Calu3 (cell line): ENCODE measurements at regions not wholly inside any gene's neighbourhood (a gene's known extent, or its start where the extent isn't known, plus 50 kb on each side); places are given as distances from the start of the nearest gene placed in this dataset.

Experiments used
- BruUV-seq: library from RNA; stranded (reverse); fragments of 400-500 nt; replicated peaks from 2 replicates; lab custom pipeline; 2021; lab: Mats Ljungman, UMichigan
- CTCF ChIA-PET: fragments of 300-600 bp; sonication (Branson Sonifier 250); formaldehyde crosslinking; loops from one replicate; lab custom pipeline; 2022; ENCODE audit warnings: antibody characterized with exemption; lab: Charles Lee
- DNase-seq: peaks from one replicate; pipeline ENCODE4 v3.0.0; 2022
- H3K27ac Mint-ChIP-seq: one replicate; pipeline ENCODE4 v1.8.0; 2022; ENCODE audit warnings: mixed read lengths; ENCODE audit not compliant: unreplicated experiment
- H3K27me3 Mint-ChIP-seq: one replicate; pipeline ENCODE4 v1.8.0; 2022; ENCODE audit warnings: mixed read lengths; ENCODE audit not compliant: unreplicated experiment
- H3K36me3 Mint-ChIP-seq: one replicate; pipeline ENCODE4 v1.8.0; 2022; ENCODE audit warnings: mild to moderate bottlenecking, moderate library complexity, mixed read lengths; ENCODE audit not compliant: insufficient read depth, unreplicated experiment
- H3K4me1 Mint-ChIP-seq: one replicate; pipeline ENCODE4 v1.8.0; 2022; ENCODE audit warnings: mild to moderate bottlenecking, low read depth, mixed read lengths; ENCODE audit not compliant: unreplicated experiment
- H3K4me3 Mint-ChIP-seq: one replicate; pipeline ENCODE4 v1.8.0; 2022; ENCODE audit warnings: mild to moderate bottlenecking, low read depth, moderate library complexity, mixed read lengths; ENCODE audit not compliant: unreplicated experiment
- H3K9me3 Mint-ChIP-seq: one replicate; pipeline ENCODE4 v1.8.0; 2022; ENCODE audit warnings: low read depth, mixed read lengths; ENCODE audit not compliant: unreplicated experiment
- CTCF ChIP-seq: fragments of 200-600 bp; IDR thresholded peaks from one replicate; pipeline ENCODE4 v1.8.0; 2022; ENCODE audit warnings: antibody characterized with exemption; ENCODE audit not compliant: unreplicated experiment
- intact Hi-C: fragments of 100-400 bp; cut with micrococcal nuclease; formaldehyde crosslinking; loops from one replicate; pipeline ENCODE4 v1.10.0; 2022; ENCODE audit not compliant: unreplicated experiment

GRCh38 chr16:82231008-82231787 is 61.2 kb upstream of the MPHOSPH6 start:
- intact Hi-C loops = no loop called here

GRCh38 chr16:82229800-82230619 is 60.0 kb upstream of the MPHOSPH6 start:
- no peaks in the 10 kb centered on the region for H3K9me3 Mint-ChIP-seq
- DNase-seq = peak; percentile 90
- TF ChIP-seq CTCF = peak; percentile 96
- H3K36me3 Mint-ChIP-seq = no peaks in the 10 kb centered on the region
- no peak overlapping the region for H3K27ac Mint-ChIP-seq
- H3K27me3 Mint-ChIP-seq = peaks cover 68% of the 10 kb centered on the region
- BruUV-seq = no TSS peak
- CTCF ChIA-PET = interaction anchor here (0.6 to 2.1 kb wide), 21 partner anchors 10 to 342 kb away, joined by 3 to 17 read pairs (median 4); partner anchors contain the start of genes HSD17B2, MPHOSPH6 and SDR42E1
- intact Hi-C loops = loop anchor here (1.0 kb wide), 3 partner anchors 199 to 340 kb away; no protein-coding TSS in a partner anchor
- H3K4me1 Mint-ChIP-seq = peaks cover 6% of the 10 kb centered on the region
- H3K4me3 Mint-ChIP-seq = no peak overlapping the region

More at GRCh38 chr16:82231008-82231787, 61.2 kb upstream of the MPHOSPH6 start:
- BruUV-seq = no TSS peak
- no peak for TF ChIP-seq CTCF
- H3K27me3 Mint-ChIP-seq = peaks cover 70% of the 10 kb centered on the region
- no peaks in the 10 kb centered on the region for H3K36me3 Mint-ChIP-seq
- peaks cover 6% of the 10 kb centered on the region for H3K4me1 Mint-ChIP-seq
- H3K4me3 Mint-ChIP-seq = no peak overlapping the region
- CTCF ChIA-PET = interaction anchor here (0.6 to 2.1 kb wide), 4 partner anchors 22 to 341 kb away, joined by 3 to 8 read pairs (median 4); partner anchors contain the start of gene MPHOSPH6
- no peak overlapping the region for H3K27ac Mint-ChIP-seq
- no peak for DNase-seq
- H3K9me3 Mint-ChIP-seq = no peaks in the 10 kb centered on the region

GRCh38 chr16:82226327-82226726 is 56.3 kb upstream of the MPHOSPH6 start:
- H3K27me3 Mint-ChIP-seq = peaks cover 57% of the 10 kb centered on the region
- CTCF ChIA-PET = no interaction called here
- TF ChIP-seq CTCF = no peak
- no peak overlapping the region for H3K27ac Mint-ChIP-seq
- H3K4me3 Mint-ChIP-seq = no peak overlapping the region
- intact Hi-C loops = no loop called here
- no peaks in the 10 kb centered on the region for H3K9me3 Mint-ChIP-seq
- no TSS peak for BruUV-seq
- no peak for DNase-seq
- H3K36me3 Mint-ChIP-seq = no peaks in the 10 kb centered on the region
- H3K4me1 Mint-ChIP-seq = peaks cover 6% of the 10 kb centered on the region

GRCh38 chr16:82224821-82225220 is 54.8 kb upstream of the MPHOSPH6 start:
- no TSS peak for BruUV-seq
- intact Hi-C loops = no loop called here

More at GRCh38 chr16:82224821-82225220, 54.8 kb upstream of the MPHOSPH6 start:
- H3K27ac Mint-ChIP-seq = no peak overlapping the region
- DNase-seq = no peak
- CTCF ChIA-PET = no interaction called here
- no peaks in the 10 kb centered on the region for H3K9me3 Mint-ChIP-seq
- peaks cover 46% of the 10 kb centered on the region for H3K27me3 Mint-ChIP-seq
- no peaks in the 10 kb centered on the region for H3K36me3 Mint-ChIP-seq
- TF ChIP-seq CTCF = no peak
- H3K4me3 Mint-ChIP-seq = no peak overlapping the region
- H3K4me1 Mint-ChIP-seq = no peaks in the 10 kb centered on the region
